GM13977 (cell line): ENCODE measurements at regions not wholly inside any gene's neighbourhood (a gene's known extent, or its start where the extent isn't known, plus 50 kb on each side); places are given as distances from the start of the nearest gene placed in this dataset.

Source experiments
- DNase-seq: peaks from one replicate; pipeline ENCODE4 v3.0.0; 2012; ENCODE audit warnings: low spot score
- CTCF ChIP-seq: IDR thresholded peaks from 2 replicates; pipeline ENCODE4 v1.5.1; 2012; ENCODE audit warnings: mild to moderate bottlenecking, control low read depth; ENCODE audit not compliant: insufficient read depth; ENCODE audit errors: extremely low read depth, missing control alignments
- in situ Hi-C: fragments of 300-500 bp; cut with MboI; formaldehyde crosslinking; loops from one replicate; pipeline ENCODE4 v1.12.0; 2022; ENCODE audit warnings: low sequenced_read_pairs, low pct_unique_long_range_greater_than_20kb, mixed read lengths, inconsistent platforms; ENCODE audit not compliant: unreplicated experiment

DNA sequence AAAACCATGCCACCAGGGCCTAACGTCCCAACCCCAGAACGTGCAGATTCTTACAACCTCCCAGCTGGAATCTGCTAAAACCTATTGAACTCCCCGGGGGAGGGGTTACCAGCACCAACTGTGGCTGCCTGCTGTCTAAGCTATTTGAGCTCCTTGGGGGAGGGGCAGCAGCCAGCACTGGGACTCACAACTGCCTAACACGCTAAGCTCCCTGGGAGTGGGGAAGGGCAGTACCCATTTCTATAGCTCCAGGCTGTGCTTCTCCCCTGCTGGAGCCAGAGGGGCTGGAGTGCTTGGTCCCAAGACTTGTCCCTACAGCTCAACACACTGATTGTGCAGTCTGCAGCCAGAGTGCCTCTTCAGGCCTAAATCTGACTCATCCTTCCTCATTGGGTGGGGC is 459.8 kb upstream of the FGF16 start:
- no peak for TF ChIP-seq CTCF
- in situ Hi-C loops, result no loop called here
- no peak for DNase-seq

- in situ Hi-C loops, result no loop called here
- DNase-seq, result no peak
Measured at GRCh38 chrX:76996641-76997040, 450.5 kb upstream of the FGF16 start.

GRCh38 chrX:77003530-77003929 is 443.7 kb upstream of the FGF16 start:
- no peak for TF ChIP-seq CTCF
- DNase-seq, result no peak
- in situ Hi-C loops, result no loop called here

More at GRCh38 chrX:76996641-76997040, 450.5 kb upstream of the FGF16 start:
- no peak for TF ChIP-seq CTCF

DNA sequence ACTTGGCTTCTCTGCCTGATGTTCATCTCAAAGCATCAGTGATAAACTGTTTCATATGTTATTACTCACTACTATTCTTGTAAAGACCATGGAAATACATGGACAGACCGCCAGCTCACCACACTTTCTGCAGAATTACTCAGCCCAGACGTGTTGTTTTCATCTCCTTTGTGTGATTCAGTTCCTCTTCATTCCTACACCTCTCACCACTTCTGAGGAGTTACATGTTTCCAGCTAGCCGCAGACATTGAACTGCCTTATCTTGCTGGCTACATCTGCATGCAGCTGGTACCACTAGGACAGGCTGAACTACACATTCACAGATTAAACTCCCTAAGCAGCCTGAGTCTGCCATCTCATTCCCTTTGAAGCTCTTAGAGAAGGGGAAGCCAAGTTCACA is 443.2 kb upstream of the FGF16 start:
- no peak for DNase-seq
- no peak for TF ChIP-seq CTCF
- in situ Hi-C loops, result no loop called here

DNA sequence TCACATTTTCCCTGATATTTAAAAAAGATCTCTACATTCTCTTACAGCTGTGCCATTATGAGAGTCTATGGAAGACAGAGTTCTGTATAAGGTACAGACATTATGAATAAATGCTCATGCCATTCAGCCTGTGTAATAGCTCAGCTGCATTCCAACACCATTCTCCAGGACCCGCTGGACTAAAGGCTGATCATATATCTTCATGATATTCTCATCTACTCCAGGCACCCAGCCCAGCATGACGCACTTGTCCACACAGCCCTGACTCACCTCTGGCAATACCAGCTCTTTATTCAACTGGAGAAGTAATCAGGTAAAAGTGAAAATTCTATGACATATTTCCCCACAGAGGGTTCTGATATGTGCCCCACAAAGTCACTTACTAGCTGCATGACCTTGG is 437.5 kb upstream of the FGF16 start:
- no peak for DNase-seq
- TF ChIP-seq CTCF, result no peak
- in situ Hi-C loops, result no loop called here

GRCh38 chrX:77014377-77015372 is 432.5 kb upstream of the FGF16 start:
- in situ Hi-C loops, result no loop called here
- TF ChIP-seq CTCF, result no peak
- DNase-seq, result no peak
